Calu3 (cell line): ENCODE measurements at regions not wholly inside any gene's neighbourhood (a gene's known extent, or its start where the extent isn't known, plus 50 kb on each side); places are given as distances from the start of the nearest gene placed in this dataset.

Experiments used
- BruUV-seq: library from RNA; stranded (reverse); fragments of 400-500 nt; replicated peaks from 2 replicates; lab custom pipeline; 2021; lab: Mats Ljungman, UMichigan
- CTCF ChIA-PET: fragments of 300-600 bp; sonication (Branson Sonifier 250); formaldehyde crosslinking; loops from one replicate; lab custom pipeline; 2022; ENCODE audit warnings: antibody characterized with exemption; lab: Charles Lee
- DNase-seq: peaks from one replicate; pipeline ENCODE4 v3.0.0; 2022
- H3K27ac Mint-ChIP-seq: one replicate; pipeline ENCODE4 v1.8.0; 2022; ENCODE audit warnings: mixed read lengths; ENCODE audit not compliant: unreplicated experiment
- H3K27me3 Mint-ChIP-seq: one replicate; pipeline ENCODE4 v1.8.0; 2022; ENCODE audit warnings: mixed read lengths; ENCODE audit not compliant: unreplicated experiment
- H3K36me3 Mint-ChIP-seq: one replicate; pipeline ENCODE4 v1.8.0; 2022; ENCODE audit warnings: mild to moderate bottlenecking, moderate library complexity, mixed read lengths; ENCODE audit not compliant: insufficient read depth, unreplicated experiment
- H3K4me1 Mint-ChIP-seq: one replicate; pipeline ENCODE4 v1.8.0; 2022; ENCODE audit warnings: mild to moderate bottlenecking, low read depth, mixed read lengths; ENCODE audit not compliant: unreplicated experiment
- H3K4me3 Mint-ChIP-seq: one replicate; pipeline ENCODE4 v1.8.0; 2022; ENCODE audit warnings: mild to moderate bottlenecking, low read depth, moderate library complexity, mixed read lengths; ENCODE audit not compliant: unreplicated experiment
- H3K9me3 Mint-ChIP-seq: one replicate; pipeline ENCODE4 v1.8.0; 2022; ENCODE audit warnings: low read depth, mixed read lengths; ENCODE audit not compliant: unreplicated experiment
- CTCF ChIP-seq: fragments of 200-600 bp; IDR thresholded peaks from one replicate; pipeline ENCODE4 v1.8.0; 2022; ENCODE audit warnings: antibody characterized with exemption; ENCODE audit not compliant: unreplicated experiment
- intact Hi-C: fragments of 100-400 bp; cut with micrococcal nuclease; formaldehyde crosslinking; loops from one replicate; pipeline ENCODE4 v1.10.0; 2022; ENCODE audit not compliant: unreplicated experiment

- Mint-ChIP-seq H3K27ac (no peak overlapping the region), H3K36me3 (no peaks in the 10 kb centered on the region), H3K9me3 (peaks cover 15% of the 10 kb centered on the region), H3K4me1 (no peaks in the 10 kb centered on the region), H3K4me3 (no peak overlapping the region), H3K27me3 (no peaks in the 10 kb centered on the region)
- CTCF ChIA-PET, result no interaction called here
- DNase-seq, result no peak
- BruUV-seq, result no TSS peak
- intact Hi-C loops, result no loop called here
- no peak for TF ChIP-seq CTCF
Measured at GRCh38 chr14:98578204-98578603, 693.8 kb downstream of the BCL11B start.

GRCh38 chr14:98579140-98579539 lies 692.9 kb downstream of the BCL11B start:
- CTCF ChIA-PET, result no interaction called here
- H3K36me3 Mint-ChIP-seq, result no peaks in the 10 kb centered on the region
- intact Hi-C loops, result no loop called here
- no peak overlapping the region for H3K27ac Mint-ChIP-seq
- no peaks in the 10 kb centered on the region for H3K4me1 Mint-ChIP-seq
- H3K4me3 Mint-ChIP-seq, result no peak overlapping the region
- no TSS peak for BruUV-seq
- peaks cover 15% of the 10 kb centered on the region for H3K9me3 Mint-ChIP-seq
- no peaks in the 10 kb centered on the region for H3K27me3 Mint-ChIP-seq
- TF ChIP-seq CTCF, result no peak
- DNase-seq, result no peak

GRCh38 chr14:98580131-98580678 lies 691.8 kb downstream of the BCL11B start:
- intact Hi-C loops, result no loop called here
- H3K4me1 Mint-ChIP-seq, result no peaks in the 10 kb centered on the region
- no peak overlapping the region for H3K4me3 Mint-ChIP-seq
- BruUV-seq, result no TSS peak
- no peak for TF ChIP-seq CTCF
- CTCF ChIA-PET, result no interaction called here
- H3K27me3 Mint-ChIP-seq, result no peaks in the 10 kb centered on the region
- H3K36me3 Mint-ChIP-seq, result no peaks in the 10 kb centered on the region
- DNase-seq, result no peak
- H3K9me3 Mint-ChIP-seq, result peaks cover 14% of the 10 kb centered on the region
- no peak overlapping the region for H3K27ac Mint-ChIP-seq

GRCh38 chr14:98582276-98582675 lies 689.7 kb downstream of the BCL11B start:
- Mint-ChIP-seq H3K27ac (no peak overlapping the region), H3K4me3 (no peak overlapping the region), H3K9me3 (peaks cover 16% of the 10 kb centered on the region), H3K27me3 (no peaks in the 10 kb centered on the region), H3K36me3 (no peaks in the 10 kb centered on the region), H3K4me1 (no peaks in the 10 kb centered on the region)
- BruUV-seq, result no TSS peak
- intact Hi-C loops, result no loop called here
- TF ChIP-seq CTCF, result no peak
- no peak for DNase-seq
- CTCF ChIA-PET, result no interaction called here
